HG02970 (cell line): ENCODE measurements at regions not wholly inside any gene's neighbourhood (a gene's known extent, or its start where the extent isn't known, plus 50 kb on each side); places are given as distances from the start of the nearest gene placed in this dataset.
"Not testable (repeated sequence)": the region's sequence is repeated elsewhere in the genome, so short reads cannot be mapped to it uniquely, and the experiment has no call there.

Experiments
- ATAC-seq: cut with Tn5 transposase; IDR thresholded peaks from one replicate; pipeline ENCODE4 v1.9.1; 2021; ENCODE audit warnings: mild to moderate bottlenecking, moderate library complexity, moderate number of reproducible peaks; ENCODE audit not compliant: unreplicated experiment, low FRiP score

GRCh38 chr4:12963291-12963690 is 520.8 kb downstream of the RAB28 start:
- ATAC-seq, result no peak

GRCh38 chr4:12961713-12962112 is 522.4 kb downstream of the RAB28 start:
- ATAC-seq, result no peak

GRCh38 chr4:12958436-12958835 is 525.7 kb downstream of the RAB28 start:
- no peak for ATAC-seq

- no peak for ATAC-seq
These were observed 527.0 kb downstream of the RAB28 start for GRCh38 chr4:12957108-12957507.

- ATAC-seq, result no peak
These were observed 528.1 kb downstream of the RAB28 start for GRCh38 chr4:12956026-12956425.

- no peak for ATAC-seq
These were observed 534.2 kb downstream of the RAB28 start for GRCh38 chr4:12949719-12950490.

- ATAC-seq, result no peak
These were observed 541.1 kb downstream of the RAB28 start for GRCh38 chr4:12943069-12943468.

- ATAC-seq, result no peak
These were observed 550.3 kb downstream of the RAB28 start for GRCh38 chr4:12933760-12934221.

GRCh38 chr4:12932203-12932788 is 551.8 kb downstream of the RAB28 start:
- no peak for ATAC-seq

GRCh38 chr4:12929784-12930183 is 554.4 kb downstream of the RAB28 start:
- ATAC-seq, result no peak

- ATAC-seq, result no peak
These were observed 555.4 kb downstream of the RAB28 start for GRCh38 chr4:12928751-12929150.

GRCh38 chr4:12926189-12927066 is 557.7 kb downstream of the RAB28 start:
- ATAC-seq, result no peak

- no peak for ATAC-seq
These were observed 559.3 kb downstream of the RAB28 start for GRCh38 chr4:12924728-12925320.

- ATAC-seq, result no peak
These were observed 559.9 kb downstream of the RAB28 start for GRCh38 chr4:12924253-12924652.

- no peak for ATAC-seq
These were observed 571.2 kb downstream of the RAB28 start for GRCh38 chr4:12912896-12913418.

- no peak for ATAC-seq
These were observed 572.3 kb downstream of the RAB28 start for GRCh38 chr4:12911750-12912358.

- not testable (repeated sequence) for ATAC-seq
These were observed 580.5 kb downstream of the RAB28 start for GRCh38 chr4:12903640-12904039.

- ATAC-seq, result no peak
These were observed 581.4 kb downstream of the RAB28 start for GRCh38 chr4:12902735-12903134.

GRCh38 chr4:12897954-12898353 is 586.2 kb downstream of the RAB28 start:
- no peak for ATAC-seq

- no peak for ATAC-seq
These were observed 590.1 kb downstream of the RAB28 start for GRCh38 chr4:12894062-12894461.
